CD4-positive, alpha-beta T cell treated with Interleukin-15 for 4 hours (primary cell): ENCODE measurements at regions not wholly inside any gene's neighbourhood (a gene's known extent, or its start where the extent isn't known, plus 50 kb on each side); places are given as distances from the start of the nearest gene placed in this dataset.
"Not testable (repeated sequence)": the region's sequence is repeated elsewhere in the genome, so short reads cannot be mapped to it uniquely, and the experiment has no call there.

Source experiments
- DNase-seq: peaks from one replicate; pipeline ENCODE4 v3.0.0-alpha.2; 2020; ENCODE audit warnings: low spot score

DNA sequence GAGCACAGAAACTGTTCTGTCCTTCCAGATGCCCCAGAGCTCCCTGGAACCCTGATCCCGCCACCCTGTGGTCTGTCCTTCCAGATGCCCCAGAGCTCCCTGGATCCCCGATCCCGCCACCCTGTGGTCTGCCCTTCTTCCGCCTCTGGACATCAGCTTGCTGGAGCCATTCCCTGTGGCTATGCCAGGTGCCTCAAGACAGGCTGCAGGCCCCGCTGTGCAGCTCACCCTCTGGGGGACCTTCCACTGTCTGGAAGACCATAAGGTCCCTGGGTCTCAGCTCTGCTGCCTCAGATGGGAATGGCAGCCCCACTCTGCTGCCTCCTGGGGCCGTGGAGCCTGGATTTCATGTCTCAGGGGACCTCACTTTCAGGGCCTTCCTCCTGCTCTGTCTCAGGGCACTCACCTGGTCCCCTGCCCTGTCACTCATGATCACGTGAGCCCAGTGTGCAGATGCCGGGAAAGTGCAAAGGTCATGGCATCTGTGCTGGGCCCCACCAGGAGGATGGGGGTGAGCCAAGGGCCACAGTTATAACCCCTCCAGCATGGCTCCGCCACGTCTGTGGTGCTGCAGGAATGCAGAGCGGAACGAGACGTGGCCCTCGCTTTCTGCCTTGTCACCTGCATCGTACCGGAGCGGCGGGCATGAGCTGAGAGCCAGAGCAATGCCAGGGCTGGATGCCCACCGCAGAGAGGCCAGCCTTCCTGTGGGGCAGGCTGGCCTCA, 1520.7 kb downstream of the BRD1 start:
- DNase-seq, result no peak

DNA sequence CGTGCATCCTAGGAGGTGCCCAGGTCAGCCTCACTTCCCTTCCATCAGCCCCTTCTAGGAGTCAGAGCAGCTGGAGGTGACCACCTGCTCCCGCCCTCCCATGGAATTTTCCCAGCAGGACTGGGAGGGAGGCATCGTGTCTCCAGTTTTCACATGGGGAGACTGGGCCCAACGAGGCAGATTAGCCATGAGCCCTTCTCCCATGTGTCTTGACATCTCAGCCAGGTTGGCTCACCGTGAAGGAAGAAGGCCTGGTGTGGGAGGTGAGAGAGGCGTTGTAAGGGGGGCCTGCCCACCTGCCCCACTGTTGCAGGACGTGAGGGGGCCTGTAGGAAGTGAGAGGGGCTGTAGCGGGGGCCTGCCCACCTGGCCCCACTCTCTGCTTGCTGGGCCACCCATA, 1521.4 kb downstream of the BRD1 start:
- no peak for DNase-seq

DNA sequence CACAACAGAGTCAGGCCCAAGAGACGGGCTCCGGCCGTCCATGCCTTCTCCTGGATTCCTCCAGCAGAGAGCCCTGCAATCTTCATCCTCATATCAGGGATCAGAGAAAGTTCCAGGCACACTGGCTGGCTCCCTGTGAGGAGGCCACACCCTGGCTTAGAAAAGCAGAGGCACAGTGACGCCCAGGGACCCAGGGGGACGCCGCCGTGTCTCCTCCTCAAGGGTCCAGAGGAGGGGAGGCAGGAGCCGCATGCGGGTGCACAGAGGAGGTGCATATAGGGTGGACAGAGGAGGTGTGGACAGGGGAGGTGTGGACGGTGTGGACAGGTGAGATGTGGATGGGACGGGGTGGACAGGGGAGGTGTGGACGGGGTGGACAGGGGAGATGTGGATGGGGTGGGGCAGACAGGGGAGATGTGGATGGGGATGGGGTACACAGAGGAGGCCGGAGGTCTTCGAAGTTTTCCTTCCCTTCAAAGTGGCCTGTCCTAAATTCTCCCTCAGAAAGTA, 1521.9 kb downstream of the BRD1 start:
- no peak for DNase-seq

DNA sequence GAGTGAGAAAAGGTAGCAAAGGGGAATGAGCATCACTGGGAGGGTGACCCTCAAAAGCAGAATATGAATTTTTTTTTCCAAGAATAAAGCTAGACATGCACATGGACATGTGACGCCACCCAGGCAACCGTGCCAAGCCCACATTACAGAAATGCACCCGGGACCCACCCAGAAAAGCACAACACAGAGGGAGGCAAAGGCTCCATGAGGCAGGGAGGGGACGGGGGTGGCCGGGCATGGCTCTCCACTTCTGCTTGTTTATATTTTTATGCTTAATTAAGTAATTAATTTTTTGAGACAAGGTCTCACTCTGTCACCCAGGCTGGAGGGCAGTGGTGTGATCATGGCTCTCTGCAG, 1524.3 kb downstream of the BRD1 start:
- no peak for DNase-seq

GRCh38 chr22:48302657-48303368, 1524.9 kb downstream of the BRD1 start:
- no peak for DNase-seq

GRCh38 chr22:48301908-48302307, 1525.8 kb downstream of the BRD1 start:
- DNase-seq, result no peak

DNA sequence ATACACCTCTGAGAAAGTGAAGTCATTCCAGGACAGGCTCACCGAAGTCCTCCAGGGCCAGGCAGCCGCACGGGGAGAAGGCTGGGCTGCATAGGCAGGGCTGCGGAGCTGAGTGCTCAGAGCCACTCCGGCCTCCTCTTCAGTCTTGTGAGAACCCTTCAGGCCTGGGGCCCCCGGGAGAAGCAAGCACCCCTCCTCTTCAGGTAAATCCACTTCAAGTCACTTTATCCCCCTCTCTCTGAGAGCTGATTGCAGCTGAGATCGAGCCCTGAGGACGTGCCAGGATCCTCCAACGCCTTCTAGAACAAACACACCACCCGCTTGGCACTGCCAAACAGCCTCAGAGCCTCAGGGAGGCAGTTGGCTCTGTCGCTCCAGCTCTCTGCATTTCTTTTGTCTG, 1526.3 kb downstream of the BRD1 start:
- no peak for DNase-seq

- no peak for DNase-seq
These were observed 1526.8 kb downstream of the BRD1 start for GRCh38 chr22:48300877-48301276.

- DNase-seq, result no peak
These were observed 1527.9 kb downstream of the BRD1 start for GRCh38 chr22:48299801-48300200.

- no peak for DNase-seq
These were observed 1528.5 kb downstream of the BRD1 start for GRCh38 chr22:48299124-48299523.

DNA sequence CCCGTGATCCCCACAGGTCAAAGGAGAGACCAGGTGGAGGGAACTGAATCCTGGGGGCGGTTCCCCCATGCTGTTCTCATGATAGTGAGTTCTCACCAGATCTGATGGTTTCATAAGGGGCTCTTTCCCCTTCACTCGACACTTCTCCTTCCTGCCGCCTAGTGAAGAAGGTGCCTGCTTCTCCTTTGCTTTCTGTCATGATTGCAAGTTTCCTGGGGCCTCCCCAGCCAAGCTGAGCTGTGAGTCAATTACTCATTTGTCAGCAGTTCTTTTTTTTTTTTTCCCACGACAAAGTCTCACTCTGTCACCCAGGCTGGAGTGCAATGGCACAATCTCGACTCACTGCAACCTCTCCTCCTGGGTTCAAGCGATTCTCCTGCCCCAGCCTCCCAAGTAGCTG, 1530.4 kb downstream of the BRD1 start:
- no peak for DNase-seq

GRCh38 chr22:48289954-48290353, 1527.5 kb downstream of the TBC1D22A start:
- not testable (repeated sequence) for DNase-seq

DNA sequence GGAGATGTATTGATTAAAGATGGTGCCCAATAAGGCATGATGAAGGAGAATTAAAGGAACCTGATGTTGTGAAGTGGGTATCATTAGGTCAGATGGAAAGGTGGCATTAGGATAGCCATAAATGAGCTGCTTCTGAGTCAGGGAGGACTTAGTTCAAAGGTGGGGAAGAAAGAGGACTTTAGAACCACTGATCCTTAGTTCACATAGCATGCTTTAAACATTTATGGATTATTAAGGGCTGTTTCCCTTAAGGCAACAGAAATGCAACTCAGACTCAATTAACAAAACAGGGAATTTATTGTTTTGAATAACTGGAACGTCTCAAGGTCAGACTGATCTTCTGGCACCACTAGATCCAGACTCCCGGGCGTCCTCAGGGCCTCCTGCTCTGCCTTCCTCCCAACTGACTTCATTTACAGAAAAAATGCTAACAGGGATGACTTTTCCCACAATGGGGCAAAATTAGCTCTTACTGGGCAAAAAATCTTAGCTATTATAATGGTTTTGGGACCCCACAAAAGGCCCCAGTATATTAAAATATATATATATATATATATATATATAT, 1526.0 kb downstream of the TBC1D22A start:
- no peak for DNase-seq

DNA sequence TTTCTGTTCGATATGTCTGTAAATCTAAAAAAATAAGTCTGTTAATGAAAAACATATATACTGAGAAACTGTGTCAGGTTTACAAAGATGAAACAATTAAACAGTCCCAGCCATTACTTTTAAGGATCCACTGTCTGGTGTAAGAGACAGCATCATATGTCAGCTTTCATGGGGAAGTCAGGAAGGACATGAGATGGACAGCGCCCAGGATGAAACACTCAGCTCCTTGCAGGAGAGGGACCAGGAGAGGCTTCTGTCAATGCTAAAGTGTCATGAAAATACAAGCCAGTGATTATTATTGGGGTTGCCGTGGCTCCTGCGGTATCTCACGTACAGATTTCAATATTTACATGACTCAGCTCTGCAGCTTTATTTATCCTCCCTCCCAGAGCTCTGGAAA, 1524.6 kb downstream of the TBC1D22A start:
- no peak for DNase-seq

GRCh38 chr22:48284671-48285070, 1522.2 kb downstream of the TBC1D22A start:
- DNase-seq, result no peak

DNA sequence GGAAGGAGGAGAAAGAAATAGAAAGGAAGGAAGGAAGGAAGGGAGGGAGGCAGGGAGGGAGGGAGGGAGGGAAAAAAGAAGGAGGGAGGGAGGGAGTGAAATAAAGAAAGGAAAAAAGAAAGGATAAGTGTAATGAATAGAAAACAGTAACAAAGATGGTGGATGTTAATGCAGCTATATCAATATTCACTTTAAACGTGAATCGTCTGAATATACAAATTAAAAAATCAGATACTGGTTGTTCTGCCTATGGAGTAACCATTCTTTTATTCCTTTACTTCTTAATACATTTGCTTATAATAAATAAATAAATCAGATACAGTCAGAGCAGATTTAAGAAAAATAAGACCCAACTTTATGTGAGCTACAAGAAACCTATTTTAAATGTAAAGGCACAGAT, 1520.4 kb downstream of the TBC1D22A start:
- DNase-seq, result no peak

DNA sequence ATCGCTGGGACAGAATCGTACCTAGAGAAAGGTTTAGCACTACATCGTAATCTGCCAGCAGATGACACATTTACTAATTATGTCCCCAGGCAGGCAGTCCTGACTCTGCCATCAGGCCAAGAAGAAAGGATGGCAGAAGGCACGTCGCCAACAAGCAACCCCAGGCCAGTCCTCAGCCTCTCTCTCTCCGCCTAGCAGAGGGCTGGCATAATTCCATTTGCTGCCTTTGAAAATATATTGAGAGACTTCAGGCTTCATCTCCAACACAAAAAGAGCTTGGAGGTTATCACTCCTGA, 1517.0 kb downstream of the TBC1D22A start:
- DNase-seq, result no peak

DNA sequence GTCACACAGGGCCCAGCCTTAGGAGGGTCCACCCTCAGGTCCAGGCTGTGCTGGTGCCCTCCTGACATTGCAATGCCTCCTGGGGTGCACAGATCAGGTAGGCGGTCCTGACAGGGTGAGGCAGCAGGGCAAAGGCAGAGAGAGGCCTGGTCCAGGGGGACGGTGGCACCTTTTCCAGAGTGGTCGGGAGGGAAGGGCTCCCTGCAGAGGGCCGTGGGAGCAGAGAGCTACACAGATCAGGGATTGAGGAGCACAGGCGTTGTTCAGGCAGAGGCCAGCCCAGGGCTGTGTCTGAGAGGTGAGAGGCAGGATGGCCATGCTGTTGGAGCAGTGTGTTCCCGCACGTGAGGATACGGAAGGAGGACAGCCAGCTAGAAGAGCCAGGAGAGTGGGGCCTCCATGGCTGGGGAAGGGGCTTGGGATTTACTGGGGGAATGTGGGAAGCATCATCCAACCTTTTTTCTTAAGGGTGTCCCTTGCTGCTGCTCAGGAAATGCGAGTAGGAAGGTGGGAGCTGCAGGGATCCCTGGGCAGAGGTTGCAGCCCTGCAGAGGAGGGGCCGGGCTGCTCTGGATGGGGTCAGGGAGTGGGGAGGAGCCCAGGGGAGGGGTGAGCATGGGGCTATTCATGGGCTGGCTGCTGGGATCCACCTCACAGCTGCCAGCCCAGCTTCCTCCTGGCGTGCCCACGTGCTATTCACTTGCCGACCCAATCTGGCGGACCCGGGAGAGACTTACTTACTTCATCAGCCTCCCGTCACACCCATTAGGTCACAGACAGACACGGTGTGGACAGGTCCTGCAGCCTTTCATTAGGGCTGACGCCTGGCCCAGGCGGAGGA, 1516.4 kb downstream of the TBC1D22A start:
- no peak for DNase-seq

DNA sequence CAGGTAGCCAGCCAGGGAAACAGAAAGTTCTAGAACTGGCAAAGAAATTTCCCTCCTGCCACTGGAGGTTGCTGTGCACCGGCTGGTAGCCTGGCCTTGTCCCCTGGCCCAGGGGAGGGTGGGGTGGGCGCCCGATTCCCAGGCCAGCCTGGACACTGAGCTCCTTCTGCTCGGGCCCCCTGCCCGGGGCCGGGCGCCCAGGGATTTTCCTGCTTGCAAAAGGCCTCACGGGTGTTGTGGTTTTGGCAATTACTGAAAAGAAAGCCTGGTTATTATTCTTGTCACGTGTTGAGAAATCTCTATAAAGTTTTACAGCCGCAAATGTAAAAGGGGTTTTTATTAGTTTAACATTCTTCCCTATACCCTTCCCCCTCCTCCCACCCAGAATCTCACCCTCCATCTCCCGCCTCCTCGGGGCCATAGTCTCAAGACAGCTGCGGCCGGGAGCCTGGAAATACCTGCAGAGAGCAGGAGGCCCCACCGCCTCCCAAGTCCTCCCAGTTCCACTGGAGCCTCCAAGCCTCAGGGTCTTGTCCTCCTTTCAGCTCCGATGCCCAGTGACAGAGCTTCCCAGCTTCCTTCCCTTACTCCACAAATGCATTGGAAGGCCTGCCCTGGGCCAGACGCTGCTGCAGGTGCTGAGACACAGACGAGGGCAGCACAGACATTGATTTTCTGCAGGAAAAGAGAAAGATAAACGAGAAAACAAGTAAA, 1515.6 kb downstream of the TBC1D22A start:
- no peak for DNase-seq

- DNase-seq, result no peak
These were observed 1514.8 kb downstream of the TBC1D22A start for GRCh38 chr22:48276994-48277867.

- no peak for DNase-seq
These were observed 1513.0 kb downstream of the TBC1D22A start for GRCh38 chr22:48275412-48275811.
